NCI-H460 (cell line): ENCODE measurements at regions not wholly inside any gene's neighbourhood (a gene's known extent, or its start where the extent isn't known, plus 50 kb on each side); places are given as distances from the start of the nearest gene placed in this dataset.
"Not testable (repeated sequence)": the region's sequence is repeated elsewhere in the genome, so short reads cannot be mapped to it uniquely, and the experiment has no call there.

Experiments used
- DNase-seq: peaks from one replicate; pipeline ENCODE4 v3.0.0-alpha.2; 2016; ENCODE audit warnings: low read depth; ENCODE audit errors: extremely low read depth
- small RNA-seq, 2 experiments: library from RNA; depleted of rRNA; stranded (forward); fragments of <200 nt; gene quantifications; one replicate each; pipeline ENCODE3, GENCODE V24; 2014

GRCh38 chr7:94808673-94809072 is 98.7 kb upstream of the PPP1R9A start:
- not testable (repeated sequence) for DNase-seq

DNA sequence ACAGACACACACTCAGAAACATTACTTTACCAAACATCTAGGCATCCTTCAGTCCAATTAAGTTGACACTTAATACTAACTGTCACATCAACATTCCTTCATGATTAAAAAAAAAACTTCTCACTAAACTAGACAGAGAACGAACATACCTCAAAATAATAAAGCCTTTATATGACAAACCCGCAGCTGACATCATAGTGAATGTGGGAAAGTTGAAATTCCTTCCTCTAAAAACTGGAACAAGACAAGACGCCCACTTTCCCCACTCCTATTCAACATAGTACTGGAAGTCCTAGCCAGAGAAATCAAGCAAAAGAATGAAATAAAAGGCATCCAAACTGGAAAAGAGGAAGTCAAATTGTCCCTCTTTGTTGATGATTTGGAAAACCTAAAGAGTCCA is 96.9 kb upstream of the PPP1R9A start:
- no peak for DNase-seq

DNA sequence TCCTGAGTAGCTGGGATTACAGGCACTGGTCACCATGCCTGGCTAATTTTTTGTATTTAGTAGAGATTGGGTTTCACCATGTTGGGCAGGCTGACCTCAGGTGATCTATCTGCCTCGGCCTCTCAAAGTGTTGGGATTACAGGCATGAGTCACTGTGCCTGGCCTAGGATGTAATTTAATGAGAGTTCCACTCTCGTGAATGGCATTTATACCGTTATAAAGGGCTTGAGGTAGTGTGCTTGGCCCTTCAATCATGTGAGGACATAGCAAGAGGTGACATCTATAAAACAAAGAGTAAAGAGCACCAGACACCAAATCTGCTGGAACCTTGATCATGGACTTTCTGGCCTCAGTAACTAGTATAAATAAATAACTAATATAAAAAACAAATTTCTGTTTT is 93.5 kb upstream of the PPP1R9A start:
- DNase-seq, result no peak

GRCh38 chr7:94823947-94824346 is 83.4 kb upstream of the PPP1R9A start:
- peak; percentile 18 for DNase-seq

- no peak for DNase-seq
Observed at GRCh38 chr7:94829987-94830386, 77.4 kb upstream of the PPP1R9A start.

GRCh38 chr7:94832051-94832450 is 75.3 kb upstream of the PPP1R9A start:
- DNase-seq, result no peak

- DNase-seq, result no peak
Observed at GRCh38 chr7:94834359-94834758, 73.0 kb upstream of the PPP1R9A start.

- no peak for DNase-seq
Observed at GRCh38 chr7:94838717-94839116, 68.7 kb upstream of the PPP1R9A start.

- no peak for DNase-seq
Observed at GRCh38 chr7:94843553-94843952, 63.8 kb upstream of the PPP1R9A start.

DNA sequence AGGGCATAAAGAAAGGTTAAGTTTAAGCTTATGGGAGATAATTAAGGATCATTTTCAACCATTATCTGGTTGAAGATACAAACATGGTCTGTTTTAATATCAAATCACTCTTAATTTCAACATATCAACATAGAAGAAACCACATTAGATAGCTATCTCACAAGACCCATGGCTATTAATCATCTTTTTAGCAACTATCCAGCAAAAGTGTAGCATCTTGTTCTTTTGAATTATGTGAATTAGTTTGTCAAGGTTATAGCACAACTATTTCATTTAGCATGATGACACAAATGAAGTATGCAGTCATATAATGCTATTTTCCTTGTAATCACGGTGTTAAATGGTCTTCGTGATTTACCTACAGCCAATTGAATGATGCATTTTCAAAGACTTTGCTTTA is 58.9 kb upstream of the PPP1R9A start:
- no peak for DNase-seq

DNA sequence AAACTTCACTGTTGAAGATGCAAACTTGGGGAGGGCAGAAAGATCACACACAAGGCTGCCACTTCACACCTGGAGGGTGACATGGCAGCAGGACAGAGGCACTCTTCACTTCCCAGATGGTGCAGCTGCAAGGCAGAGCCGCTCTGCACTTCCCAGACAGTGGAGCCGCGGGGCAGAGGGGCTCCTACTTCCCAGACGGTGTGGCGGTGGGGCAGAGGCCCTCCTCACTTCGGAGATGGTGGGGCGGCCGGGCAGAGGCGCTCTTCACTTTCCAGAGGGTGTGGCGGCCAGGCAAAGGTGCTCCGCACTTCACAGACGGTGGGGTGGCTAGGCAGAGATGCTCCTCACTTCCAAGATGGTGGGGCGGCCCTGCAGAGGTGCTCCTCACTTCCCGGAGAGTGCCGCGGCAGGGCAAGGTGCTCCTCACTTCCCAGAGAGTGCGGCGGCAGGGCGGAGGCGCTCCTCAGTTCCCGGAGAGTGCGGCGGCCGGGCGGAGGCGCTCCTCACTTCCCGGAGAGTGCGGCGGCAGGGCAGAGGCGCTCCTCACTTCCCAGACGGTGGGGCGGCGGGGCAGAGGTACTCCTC is 58.3 kb upstream of the PPP1R9A start:
- no peak for DNase-seq

- DNase-seq, result no peak
Observed at GRCh38 chr7:94849636-94850208, 57.7 kb upstream of the PPP1R9A start.

DNA sequence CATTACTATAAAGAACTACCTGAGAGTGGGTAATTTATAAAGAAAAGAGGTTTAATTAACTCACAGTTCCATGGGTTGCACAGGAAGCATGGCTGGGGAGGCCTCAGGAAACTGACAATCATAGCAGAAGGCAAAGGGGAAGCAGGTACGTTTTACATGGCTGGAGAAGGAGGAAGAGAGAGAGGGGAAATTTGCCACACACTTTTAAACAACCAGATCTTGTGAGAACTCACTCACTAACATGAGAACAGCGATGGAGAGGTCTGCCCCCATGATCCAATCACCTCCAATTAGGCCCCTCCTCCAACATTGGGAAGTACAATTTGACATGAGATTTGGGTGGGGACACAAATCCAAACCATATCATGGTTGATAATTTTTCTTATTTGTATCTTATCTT is 51.8 kb upstream of the PPP1R9A start:
- no peak for DNase-seq

DNA sequence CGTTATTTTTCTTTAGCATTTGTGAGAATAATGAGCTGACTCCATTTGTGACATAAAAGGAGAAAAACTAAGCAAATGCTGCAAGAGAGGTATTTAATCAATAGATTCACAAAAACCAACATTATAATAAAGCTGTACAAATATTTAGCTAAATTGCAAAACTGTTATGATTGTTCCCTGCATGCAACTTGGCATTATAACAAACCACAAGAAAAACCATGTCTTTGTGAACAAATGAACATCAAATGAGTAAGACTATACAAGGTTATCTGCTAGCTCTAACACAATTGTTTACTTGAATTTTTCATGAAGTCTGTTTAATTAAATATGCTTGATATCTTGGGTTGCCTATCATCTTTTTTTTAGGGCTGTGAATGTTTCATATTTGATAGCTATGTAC is 50.8 kb upstream of the PPP1R9A start:
- no peak for DNase-seq

Small RNA genes in the stretch of these regions (small RNA-seq; reads per million reads assigned to genes)
- gene RN7SKP129 (0 reads per million in 2 experiments), gene RNU6-956P (0 reads per million in 2 experiments)
